ENCODE measurements at regions not wholly inside any gene's neighbourhood (a gene's known extent, or its start where the extent isn't known, plus 50 kb on each side); places are given as distances from the start of the nearest gene placed in this dataset.

GRCh38 chr2:47239119-47239969 is 63.0 kb upstream of the CALM2 start:
- intact Hi-C loops (cut with micrococcal nuclease; ENCODE audit: unreplicated experiment) (no loop called here), in situ Hi-C loops (cut with MboI) (no loop called here)
- 33% methylated on average over 8 of the region's 8 CpGs for WGBS (ENCODE audit: insufficient coverage, insufficient replicate concordance, low lambda C conversion rate, missing lambda C conversion rate)
- no peaks in the 10 kb centered on the region for H3K36me3 ChIP-seq (ENCODE audit: control insufficient read depth in 2 of 2, insufficient read depth in 2 of 2, low read length in 1 of 2)
- no peak overlapping the region for H3K9ac ChIP-seq (ENCODE audit: control insufficient read depth, insufficient read depth, low read length)
- H2AFZ ChIP-seq (ENCODE audit: control insufficient read depth, low read depth, low read length), result no peak overlapping the region
- BruUV-seq (replicated peaks), result no TSS peak
- H3K4me2 ChIP-seq (ENCODE audit: control insufficient read depth, insufficient read depth), result no peak overlapping the region
- FAIRE-seq, result no peak
- H3K27ac ChIP-seq (ENCODE audit: control insufficient read depth, insufficient read depth), result no peak overlapping the region
- peaks cover 0 to 9% of the 10 kb centered on the region in 2 experiments; a peak in 2 of 4 replicates for H3K27me3 ChIP-seq (replicated peaks in 1 of 2; ENCODE audit: control insufficient read depth in 2 of 2, insufficient read depth in 2 of 2, low read length in 1 of 2)
- ChIA-PET SMC1A (ENCODE audit: uncharacterized antibody, unreplicated experiment) (no interaction called here), POLR2A (no interaction called here), CTCF (interaction anchor here (0.9 kb wide), 1 partner anchor 31 kb away, joined by 3 read pairs; no protein-coding TSS in a partner anchor), RAD21 (ENCODE audit: unreplicated experiment) (no interaction called here)
- DNase-seq (ENCODE audit: low read depth, low spot score), result no peak
- no peaks in the 10 kb centered on the region for H4K20me1 ChIP-seq (ENCODE audit: control insufficient read depth, insufficient read depth)
- no peaks in the 10 kb centered on the region for H3K9me3 ChIP-seq (replicated peaks; ENCODE audit: control insufficient read depth, insufficient read depth, low read length)
- no peak overlapping the region for H3K4me3 ChIP-seq
- no peak for ATAC-seq
- H3K4me1 ChIP-seq (ENCODE audit: control insufficient read depth, insufficient read depth, low read length), result no peaks in the 10 kb centered on the region
- H3K79me2 ChIP-seq (ENCODE audit: control insufficient read depth, insufficient read depth, low read length), result no peaks in the 10 kb centered on the region
- no peak for TF ChIP-seq CBX5 (IDR thresholded peaks at IDR 0.05; ENCODE audit: low read depth)
- TF ChIP-seq SMC3 (IDR thresholded peaks at IDR 0.05; ENCODE audit: borderline replicate concordance, low read length), result no peak
- no peak for TF ChIP-seq ZZZ3 (IDR thresholded peaks at IDR 0.05; ENCODE audit: control insufficient read depth, insufficient read length, low read depth)
- no peak for TF ChIP-seq YY1 (IDR thresholded peaks at IDR 0.05; ENCODE audit: low read depth, low read length)
- TF ChIP-seq CUX1 (IDR thresholded peaks at IDR 0.05; ENCODE audit: insufficient replicate concordance, low read depth, low read length), result no peak
- TF ChIP-seq, protein P1, sequence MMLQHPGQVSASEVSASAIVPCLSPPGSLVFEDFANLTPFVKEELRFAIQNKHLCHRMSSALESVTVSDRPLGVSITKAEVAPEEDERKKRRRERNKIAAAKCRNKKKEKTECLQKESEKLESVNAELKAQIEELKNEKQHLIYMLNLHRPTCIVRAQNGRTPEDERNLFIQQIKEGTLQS (IDR thresholded peaks at IDR 0.05; ENCODE audit: borderline replicate concordance, extremely low read depth, low read depth, low read length), result no peak
- no peak for TF ChIP-seq RB1 (IDR thresholded peaks at IDR 0.05; ENCODE audit: borderline replicate concordance)
- TF ChIP-seq EZH2 (IDR thresholded peaks at IDR 0.05; ENCODE audit: borderline replicate concordance, control insufficient read depth, low read depth, low read length), result no peak
- TF ChIP-seq, protein P2, sequence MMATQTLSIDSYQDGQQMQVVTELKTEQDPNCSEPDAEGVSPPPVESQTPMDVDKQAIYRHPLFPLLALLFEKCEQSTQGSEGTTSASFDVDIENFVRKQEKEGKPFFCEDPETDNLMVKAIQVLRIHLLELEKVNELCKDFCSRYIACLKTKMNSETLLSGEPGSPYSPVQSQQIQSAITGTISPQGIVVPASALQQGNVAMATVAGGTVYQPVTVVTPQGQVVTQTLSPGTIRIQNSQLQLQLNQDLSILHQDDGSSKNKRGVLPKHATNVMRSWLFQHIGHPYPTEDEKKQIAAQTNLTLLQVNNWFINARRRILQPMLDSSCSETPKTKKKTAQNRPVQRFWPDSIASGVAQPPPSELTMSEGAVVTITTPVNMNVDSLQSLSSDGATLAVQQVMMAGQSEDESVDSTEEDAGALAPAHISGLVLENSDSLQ (IDR thresholded peaks at IDR 0.05), result no peak
- no peak for TF ChIP-seq MYB (IDR thresholded peaks at IDR 0.05; ENCODE audit: borderline replicate concordance, low read depth, low read length)
- TF ChIP-seq CBFB (IDR thresholded peaks at IDR 0.05; ENCODE audit: low read depth), result no peak
- no peak for TF ChIP-seq TARDBP (IDR thresholded peaks at IDR 0.05; ENCODE audit: borderline replicate concordance)
- no peak for TF ChIP-seq USF1 (IDR thresholded peaks at IDR 0.05; ENCODE audit: borderline replicate concordance, extremely low read length, insufficient read depth, low read depth, low read length)
- TF ChIP-seq HDAC2 (IDR thresholded peaks at IDR 0.05), result no peak
- TF ChIP-seq ZNF622 (IDR thresholded peaks at IDR 0.05), result no peak
- TF ChIP-seq CHD4 (IDR thresholded peaks at IDR 0.05), result no peak
- TF ChIP-seq FOXM1 (IDR thresholded peaks at IDR 0.05; ENCODE audit: low read depth, low read length), result no peak
- TF ChIP-seq CBX3 (IDR thresholded peaks at IDR 0.05; ENCODE audit: borderline replicate concordance, low read depth), result no peak

Measured in GM12878 (cell line).